Ishikawa (cell line): ENCODE measurements at regions not wholly inside any gene's neighbourhood (a gene's known extent, or its start where the extent isn't known, plus 50 kb on each side); places are given as distances from the start of the nearest gene placed in this dataset.

Source experiments
- NFIC ChIP-seq: IDR thresholded peaks from 2 replicates; pipeline ENCODE4 v1.6.1; 2012
- ZBTB7A ChIP-seq: IDR thresholded peaks from 2 replicates; pipeline ENCODE4 v1.6.1; 2012; ENCODE audit warnings: low read depth

- TF ChIP-seq ZBTB7A (no peak), NFIC (no peak)
These were observed 1118.5 kb downstream of the TSN start for GRCh38 chr2:122873951-122874350.
